ENCODE measurements at regions not wholly inside any gene's neighbourhood (a gene's known extent, or its start where the extent isn't known, plus 50 kb on each side); places are given as distances from the start of the nearest gene placed in this dataset.

- H3K9me3 Mint-ChIP-seq, result no peaks in the 10 kb centered on the region
- no peak overlapping the region for H3K4me3 Mint-ChIP-seq
- no peaks in the 10 kb centered on the region for H3K36me3 Mint-ChIP-seq
- peaks cover 6% of the 10 kb centered on the region for H3K27me3 Mint-ChIP-seq
- H3K4me1 Mint-ChIP-seq, result no peaks in the 10 kb centered on the region
- H3K27ac Mint-ChIP-seq, result no peak overlapping the region
These were observed 279.6 kb downstream of the SOX9 start for GRCh38 chr17:72400488-72400827.

- Mint-ChIP-seq H3K9me3 (no peaks in the 10 kb centered on the region), H3K27ac (no peak overlapping the region), H3K4me3 (no peak overlapping the region), H3K27me3 (peaks cover 6% of the 10 kb centered on the region), H3K36me3 (no peaks in the 10 kb centered on the region), H3K4me1 (no peaks in the 10 kb centered on the region)
These were observed 280.0 kb downstream of the SOX9 start for GRCh38 chr17:72400863-72401262.

DNA sequence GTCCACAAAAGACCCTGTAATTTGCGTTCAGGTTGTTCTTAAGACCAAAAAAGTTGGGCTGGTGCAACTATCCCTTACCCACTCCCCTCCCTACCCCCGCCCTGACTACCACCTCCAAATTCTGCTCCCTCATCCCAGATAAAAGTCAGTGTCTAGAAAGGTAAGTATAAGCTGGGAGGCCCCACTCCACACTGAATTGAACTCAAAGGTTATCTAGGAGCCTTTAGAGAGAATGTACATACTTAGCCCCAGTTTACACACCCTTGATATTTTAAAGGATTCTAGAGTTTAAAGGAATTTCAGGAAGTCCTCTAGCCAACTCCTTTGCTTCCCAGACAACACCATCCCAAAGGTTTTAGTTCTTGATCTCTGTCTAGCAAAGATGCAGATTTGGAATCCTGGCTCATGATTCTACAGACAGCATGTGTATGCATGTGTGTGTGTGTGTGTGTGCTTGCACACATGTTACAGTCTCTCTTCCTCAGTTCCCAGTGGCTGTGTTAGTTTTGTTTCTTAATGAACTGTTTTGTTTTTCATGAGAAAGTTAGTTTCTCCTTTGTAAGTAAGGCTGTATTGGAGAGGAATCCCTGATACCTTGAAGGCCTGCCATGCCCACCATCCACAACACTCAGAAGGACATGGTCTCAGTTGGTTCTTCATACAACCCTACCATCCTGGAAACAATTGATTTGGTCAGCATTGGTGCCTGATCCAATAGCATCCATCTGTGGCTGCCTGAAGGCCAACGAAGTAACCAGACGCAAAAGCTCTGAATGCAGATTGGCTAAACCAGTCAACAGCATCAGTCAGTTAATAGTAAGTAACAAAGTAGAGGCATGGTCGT is 281.3 kb downstream of the SOX9 start:
- no peaks in the 10 kb centered on the region for H3K4me1 Mint-ChIP-seq
- H3K27me3 Mint-ChIP-seq, result peaks cover 8% of the 10 kb centered on the region
- no peak overlapping the region for H3K27ac Mint-ChIP-seq
- no peaks in the 10 kb centered on the region for H3K9me3 Mint-ChIP-seq
- H3K4me3 Mint-ChIP-seq, result no peak overlapping the region
- H3K36me3 Mint-ChIP-seq, result no peaks in the 10 kb centered on the region

DNA sequence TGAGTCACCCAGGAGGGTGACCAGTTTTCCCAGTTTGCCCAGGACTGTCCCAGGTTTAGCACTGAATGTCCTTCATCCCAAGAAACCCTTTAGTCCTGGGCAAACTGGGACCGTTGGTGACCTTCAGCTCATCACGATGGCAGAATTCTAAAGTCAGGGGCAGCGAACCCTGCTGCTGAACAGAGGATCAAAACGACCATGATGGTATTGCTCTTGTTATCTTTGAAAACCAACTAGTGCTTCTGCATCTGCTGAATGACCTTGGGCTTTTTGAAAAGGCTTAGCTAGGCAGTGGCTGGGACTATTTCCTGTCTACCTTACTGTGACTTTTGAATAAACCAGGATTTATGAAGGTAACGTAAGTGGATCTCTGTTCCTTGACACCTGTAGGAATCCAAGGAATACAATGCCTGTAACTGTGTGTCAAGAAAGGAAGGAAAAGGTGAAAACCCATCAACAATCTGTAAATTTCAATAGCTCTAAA is 281.9 kb downstream of the SOX9 start:
- H3K36me3 Mint-ChIP-seq, result no peaks in the 10 kb centered on the region
- no peaks in the 10 kb centered on the region for H3K4me1 Mint-ChIP-seq
- H3K9me3 Mint-ChIP-seq, result no peaks in the 10 kb centered on the region
- H3K27ac Mint-ChIP-seq, result no peak overlapping the region
- no peak overlapping the region for H3K4me3 Mint-ChIP-seq
- peaks cover 4% of the 10 kb centered on the region for H3K27me3 Mint-ChIP-seq

DNA sequence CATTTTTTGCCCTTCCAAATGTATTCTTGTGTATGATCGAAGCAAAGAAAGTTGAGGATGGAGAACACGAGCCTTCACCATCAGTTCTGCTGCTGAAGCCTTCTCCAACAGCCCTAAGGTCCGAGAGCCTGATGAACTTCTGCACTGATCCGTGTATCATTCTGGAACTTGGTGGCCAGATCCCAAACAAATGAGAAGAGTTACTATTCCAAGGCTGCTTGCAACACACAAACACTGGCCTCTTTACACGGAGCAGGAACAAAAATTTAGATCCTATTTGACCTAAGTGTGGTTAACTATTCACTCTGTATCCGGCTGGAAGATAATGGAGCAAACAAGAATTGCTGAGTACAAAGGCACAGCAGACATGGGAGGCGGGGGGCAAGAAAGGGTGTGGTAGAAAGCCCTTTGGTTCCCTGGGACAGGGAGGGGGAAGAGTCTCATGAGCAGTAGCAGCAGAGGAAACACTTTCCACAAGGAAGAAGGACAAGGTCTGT is 282.9 kb downstream of the SOX9 start:
- H3K27ac Mint-ChIP-seq, result no peak overlapping the region

GRCh38 chr17:72404872-72405271 is 284.1 kb downstream of the SOX9 start:
- no peaks in the 10 kb centered on the region for H3K36me3 Mint-ChIP-seq
- H3K27me3 Mint-ChIP-seq, result peaks cover 4% of the 10 kb centered on the region
- no peaks in the 10 kb centered on the region for H3K9me3 Mint-ChIP-seq
- no peak overlapping the region for H3K4me3 Mint-ChIP-seq
- no peaks in the 10 kb centered on the region for H3K4me1 Mint-ChIP-seq
- no peak overlapping the region for H3K27ac Mint-ChIP-seq

More for the DNA sequence above, 282.9 kb downstream of the SOX9 start:
- Mint-ChIP-seq H3K4me3 (no peak overlapping the region), H3K9me3 (no peaks in the 10 kb centered on the region), H3K36me3 (no peaks in the 10 kb centered on the region), H3K4me1 (no peaks in the 10 kb centered on the region), H3K27me3 (peaks cover 4% of the 10 kb centered on the region)

DNA sequence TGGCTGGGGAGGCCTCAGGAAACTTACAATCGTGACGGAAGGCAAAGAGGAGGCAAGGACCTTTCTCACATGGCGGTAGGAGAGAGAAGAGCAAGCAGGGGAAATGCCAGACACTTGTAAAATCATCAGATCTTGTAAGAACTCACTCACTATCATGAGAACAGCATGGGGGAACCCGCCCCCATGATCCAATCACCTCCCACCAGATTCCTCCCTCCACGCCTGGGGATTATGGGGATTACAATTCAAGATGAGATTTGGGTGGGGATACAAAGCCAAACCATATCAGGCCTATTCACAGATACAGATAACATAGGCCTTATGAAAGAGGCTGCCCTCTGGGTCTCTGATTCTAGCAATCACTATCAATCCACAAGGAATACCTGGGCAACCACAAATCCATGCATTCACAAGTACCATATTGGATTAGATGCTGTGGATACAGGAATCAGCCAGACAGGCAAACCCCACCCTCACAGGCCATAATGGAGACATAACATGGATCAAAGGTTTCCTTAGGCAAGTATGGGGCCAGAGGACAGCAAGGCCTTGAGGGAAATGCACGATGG is 284.9 kb downstream of the SOX9 start:
- H3K4me1 Mint-ChIP-seq, result no peaks in the 10 kb centered on the region
- no peaks in the 10 kb centered on the region for H3K36me3 Mint-ChIP-seq
- no peak overlapping the region for H3K27ac Mint-ChIP-seq
- no peak overlapping the region for H3K4me3 Mint-ChIP-seq
- no peaks in the 10 kb centered on the region for H3K9me3 Mint-ChIP-seq
- peaks cover 4% of the 10 kb centered on the region for H3K27me3 Mint-ChIP-seq

GRCh38 chr17:72406498-72406897 is 285.7 kb downstream of the SOX9 start:
- H3K27me3 Mint-ChIP-seq, result peaks cover 4% of the 10 kb centered on the region
- H3K4me1 Mint-ChIP-seq, result no peaks in the 10 kb centered on the region
- no peaks in the 10 kb centered on the region for H3K36me3 Mint-ChIP-seq
- H3K9me3 Mint-ChIP-seq, result no peaks in the 10 kb centered on the region
- no peak overlapping the region for H3K27ac Mint-ChIP-seq
- no peak overlapping the region for H3K4me3 Mint-ChIP-seq

- H3K27ac Mint-ChIP-seq, result no peak overlapping the region
- H3K36me3 Mint-ChIP-seq, result no peaks in the 10 kb centered on the region
These were observed 286.6 kb downstream of the SOX9 start for GRCh38 chr17:72407336-72407909.

GRCh38 chr17:72407931-72408330 is 287.1 kb downstream of the SOX9 start:
- Mint-ChIP-seq H3K27me3 (peaks cover 4% of the 10 kb centered on the region), H3K36me3 (no peaks in the 10 kb centered on the region)

More at GRCh38 chr17:72407336-72407909, 286.6 kb downstream of the SOX9 start:
- H3K27me3 Mint-ChIP-seq, result peaks cover 4% of the 10 kb centered on the region
- no peak overlapping the region for H3K4me3 Mint-ChIP-seq
- no peaks in the 10 kb centered on the region for H3K9me3 Mint-ChIP-seq
- no peaks in the 10 kb centered on the region for H3K4me1 Mint-ChIP-seq

DNA sequence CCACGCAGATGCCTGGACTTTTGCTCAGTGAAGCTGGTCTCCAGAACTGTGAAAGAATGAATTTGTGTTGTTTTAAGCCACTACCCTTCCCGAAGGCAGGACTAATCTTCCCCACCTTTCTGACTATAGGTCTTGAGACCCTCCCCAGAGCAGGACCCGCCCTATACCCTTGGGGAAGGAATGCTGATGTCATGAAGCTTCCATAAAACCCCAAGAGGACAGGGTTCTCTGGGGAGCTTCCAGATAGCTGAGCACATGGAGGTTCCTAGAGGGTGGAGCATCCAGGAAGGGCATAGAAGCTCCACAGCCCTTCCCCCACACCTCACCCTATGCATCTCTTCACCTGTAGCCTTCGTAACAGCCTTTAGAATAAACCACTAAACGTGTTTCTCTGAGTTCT is 287.8 kb downstream of the SOX9 start:
- Mint-ChIP-seq H3K4me3 (no peak overlapping the region), H3K27me3 (peaks cover 4% of the 10 kb centered on the region), H3K9me3 (no peaks in the 10 kb centered on the region), H3K36me3 (no peaks in the 10 kb centered on the region), H3K27ac (no peak overlapping the region), H3K4me1 (no peaks in the 10 kb centered on the region)

More at GRCh38 chr17:72407931-72408330, 287.1 kb downstream of the SOX9 start:
- no peaks in the 10 kb centered on the region for H3K4me1 Mint-ChIP-seq
- H3K27ac Mint-ChIP-seq, result no peak overlapping the region
- H3K4me3 Mint-ChIP-seq, result no peak overlapping the region
- no peaks in the 10 kb centered on the region for H3K9me3 Mint-ChIP-seq

DNA sequence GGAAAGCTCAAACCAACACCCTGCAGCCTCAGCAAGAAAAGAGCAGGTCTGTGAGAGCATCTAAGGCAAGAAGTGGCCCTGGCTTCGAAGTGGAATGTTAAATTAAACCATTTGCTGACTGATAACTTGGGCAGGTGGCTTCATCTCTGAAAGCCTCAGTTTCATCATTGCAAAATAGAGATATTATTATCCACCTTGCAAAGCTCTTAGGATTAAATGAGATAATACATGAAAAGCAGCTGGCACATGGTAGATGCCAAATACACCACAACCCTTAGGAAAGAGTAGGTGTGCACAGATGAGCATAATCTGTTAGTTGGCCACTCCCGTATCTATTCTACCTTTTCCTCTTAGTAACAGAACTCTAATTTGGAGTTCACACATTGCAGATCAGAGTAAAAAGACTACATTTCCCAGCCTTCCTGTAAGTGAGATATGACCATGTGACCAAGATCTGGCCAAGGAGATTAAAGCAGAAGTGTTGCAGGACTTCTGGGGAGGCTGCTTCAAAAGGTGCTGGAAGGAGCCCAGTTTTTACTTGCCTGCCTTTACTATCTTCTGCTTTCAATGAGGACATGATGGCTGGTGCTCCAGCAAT is 288.7 kb downstream of the SOX9 start:
- Mint-ChIP-seq H3K27me3 (peaks cover 4% of the 10 kb centered on the region), H3K9me3 (no peaks in the 10 kb centered on the region), H3K36me3 (no peaks in the 10 kb centered on the region), H3K27ac (no peak overlapping the region), H3K4me1 (no peaks in the 10 kb centered on the region), H3K4me3 (no peak overlapping the region)

DNA sequence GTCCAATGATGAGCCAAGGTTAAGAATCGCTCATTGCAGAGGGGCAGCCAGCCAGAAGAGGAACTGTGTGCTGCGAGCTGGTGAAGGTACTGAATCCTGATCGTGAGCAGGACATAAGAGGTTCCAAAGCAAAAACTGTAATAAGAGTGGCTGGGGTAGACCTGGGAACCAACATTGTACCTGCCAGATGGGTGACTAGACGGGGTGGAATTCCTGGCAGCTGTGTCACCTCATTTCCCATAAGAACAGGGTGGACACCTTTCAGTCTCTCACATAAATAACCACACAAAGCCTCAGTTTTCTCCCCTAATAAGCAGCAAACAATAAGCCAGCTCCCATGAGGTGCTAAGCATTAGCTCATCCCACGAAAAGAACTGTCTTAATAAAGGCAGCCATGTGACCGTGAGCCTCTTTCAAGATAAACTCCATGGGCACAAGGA is 290.3 kb downstream of the SOX9 start:
- no peaks in the 10 kb centered on the region for H3K9me3 Mint-ChIP-seq
- no peak overlapping the region for H3K4me3 Mint-ChIP-seq
- no peaks in the 10 kb centered on the region for H3K36me3 Mint-ChIP-seq
- no peaks in the 10 kb centered on the region for H3K4me1 Mint-ChIP-seq
- peaks cover 2% of the 10 kb centered on the region for H3K27me3 Mint-ChIP-seq
- no peak overlapping the region for H3K27ac Mint-ChIP-seq

DNA sequence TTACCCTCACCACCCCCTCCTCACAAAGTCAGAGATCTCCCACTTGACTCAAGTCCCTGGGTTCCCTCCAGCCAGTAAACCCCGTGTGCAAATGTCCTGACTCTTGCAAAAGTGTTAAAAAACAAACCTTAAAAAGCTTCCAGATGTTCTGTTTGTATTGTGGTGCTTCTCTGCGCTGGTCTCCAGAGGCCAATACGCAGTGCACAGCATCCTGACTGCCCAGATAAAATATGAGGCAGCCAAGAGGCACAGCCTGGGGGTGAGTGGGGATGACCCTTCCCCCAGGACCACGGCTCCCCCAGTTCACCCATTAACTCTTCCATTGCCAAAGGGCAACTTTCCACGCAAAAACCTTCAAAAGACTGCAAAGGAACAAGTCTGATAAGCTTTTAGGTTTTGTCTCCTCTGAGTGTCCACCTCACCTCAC is 291.8 kb downstream of the SOX9 start:
- Mint-ChIP-seq H3K4me1 (no peaks in the 10 kb centered on the region), H3K27me3 (no peaks in the 10 kb centered on the region), H3K36me3 (no peaks in the 10 kb centered on the region), H3K4me3 (no peak overlapping the region), H3K9me3 (no peaks in the 10 kb centered on the region), H3K27ac (no peak overlapping the region)

GRCh38 chr17:72413077-72414031 is 292.5 kb downstream of the SOX9 start:
- Mint-ChIP-seq H3K9me3 (no peaks in the 10 kb centered on the region), H3K27ac (no peak overlapping the region), H3K4me1 (no peaks in the 10 kb centered on the region)

More at GRCh38 chr17:72413077-72414031, 292.5 kb downstream of the SOX9 start:
- Mint-ChIP-seq H3K4me3 (no peak overlapping the region), H3K36me3 (no peaks in the 10 kb centered on the region), H3K27me3 (no peaks in the 10 kb centered on the region)

All from activated naive CD4-positive, alpha-beta T cell treated with anti-CD3 and anti-CD28 coated beads, Interleukin-2, amount 50 U/mL, for 24 hours (primary cell).